Adrenal gland (tissue), 5 donors: ENCODE measurements at regions not wholly inside any gene's neighbourhood (a gene's known extent, or its start where the extent isn't known, plus 50 kb on each side); places are given as distances from the start of the nearest gene placed in this dataset.

Experiments
- POLR2A ChIP-seq, 2 donors: fragments of 450-650 bp; IDR thresholded peaks; one replicate each; pipeline ENCODE4 v1.6.1; 2017; ENCODE audit warnings: antibody characterized with exemption in 2 of 2, mild to moderate bottlenecking in 2 of 2, moderate library complexity in 1 of 2
- TF ChIP-seq, protein P1 (sequence below), 6 experiments: fragments of 450-650 bp in 4 of 6; fragments of 200-600 bp in 2 of 6; sonication (generic) in 1 of 6; IDR thresholded peaks; 1 replicate in 5 of 6; 2 replicates in 1 of 6; pipeline versions ENCODE4 v1.5.1 to v1.8.0; 2016 to 2021; ENCODE audit warnings: antibody characterized with exemption in 6 of 6, mild to moderate bottlenecking in 2 of 6, moderate library complexity in 1 of 6
- donor health status: DM: no; HTN: no; CAD: no.

DNA sequence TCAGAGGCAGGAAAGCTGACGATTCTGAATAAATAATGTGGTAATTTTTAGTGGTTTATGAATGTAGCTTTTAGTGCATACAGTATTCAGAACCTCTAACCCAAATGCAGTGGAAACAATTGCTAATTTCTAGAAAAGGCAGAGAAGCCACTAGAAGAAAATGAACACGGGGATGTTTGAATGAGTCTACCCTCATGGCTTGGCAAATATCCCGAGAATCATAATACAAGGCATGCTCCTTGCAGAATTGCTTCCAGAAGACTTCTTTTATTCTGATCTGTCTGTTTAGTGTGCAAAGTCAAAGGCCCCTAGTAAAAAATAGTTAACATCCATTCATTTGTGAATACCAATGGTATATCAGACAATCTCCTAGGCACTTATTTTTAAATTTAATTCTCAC lies 246.8 kb downstream of the LMO4 start:
- TF ChIP-seq, protein P1, sequence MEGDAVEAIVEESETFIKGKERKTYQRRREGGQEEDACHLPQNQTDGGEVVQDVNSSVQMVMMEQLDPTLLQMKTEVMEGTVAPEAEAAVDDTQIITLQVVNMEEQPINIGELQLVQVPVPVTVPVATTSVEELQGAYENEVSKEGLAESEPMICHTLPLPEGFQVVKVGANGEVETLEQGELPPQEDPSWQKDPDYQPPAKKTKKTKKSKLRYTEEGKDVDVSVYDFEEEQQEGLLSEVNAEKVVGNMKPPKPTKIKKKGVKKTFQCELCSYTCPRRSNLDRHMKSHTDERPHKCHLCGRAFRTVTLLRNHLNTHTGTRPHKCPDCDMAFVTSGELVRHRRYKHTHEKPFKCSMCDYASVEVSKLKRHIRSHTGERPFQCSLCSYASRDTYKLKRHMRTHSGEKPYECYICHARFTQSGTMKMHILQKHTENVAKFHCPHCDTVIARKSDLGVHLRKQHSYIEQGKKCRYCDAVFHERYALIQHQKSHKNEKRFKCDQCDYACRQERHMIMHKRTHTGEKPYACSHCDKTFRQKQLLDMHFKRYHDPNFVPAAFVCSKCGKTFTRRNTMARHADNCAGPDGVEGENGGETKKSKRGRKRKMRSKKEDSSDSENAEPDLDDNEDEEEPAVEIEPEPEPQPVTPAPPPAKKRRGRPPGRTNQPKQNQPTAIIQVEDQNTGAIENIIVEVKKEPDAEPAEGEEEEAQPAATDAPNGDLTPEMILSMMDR (IDR thresholded peaks at IDR 0.05) = no peak
- no peak for TF ChIP-seq POLR2A (IDR thresholded peaks at IDR 0.05)
